HG03460 (cell line): ENCODE measurements at regions not wholly inside any gene's neighbourhood (a gene's known extent, or its start where the extent isn't known, plus 50 kb on each side); places are given as distances from the start of the nearest gene placed in this dataset.

Source experiments
- ATAC-seq: cut with Tn5 transposase; IDR thresholded peaks from one replicate; pipeline ENCODE4 v1.9.1; 2021; ENCODE audit not compliant: unreplicated experiment

GRCh38 chr2:234665304-234665703 lies 168.4 kb upstream of the ARL4C start:
- no peak for ATAC-seq

DNA sequence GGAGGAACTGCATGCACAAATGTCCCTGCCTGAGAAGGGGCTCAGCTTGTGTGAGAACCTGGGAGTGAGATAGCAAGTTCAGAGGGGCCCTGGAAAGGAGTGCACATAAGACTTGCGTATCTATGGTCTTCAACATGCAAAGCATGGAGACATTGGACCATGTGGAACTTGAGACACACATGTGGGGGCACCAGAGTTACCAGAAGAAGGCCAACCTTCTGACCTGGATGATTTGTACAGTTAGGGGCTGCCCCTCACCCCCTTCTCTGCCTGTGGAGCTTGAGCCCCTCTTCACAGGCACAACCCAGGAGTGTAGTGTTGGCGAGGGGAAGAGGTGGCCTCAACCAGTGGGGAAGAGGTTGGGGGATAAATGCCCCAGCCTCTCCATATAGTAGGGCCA lies 165.0 kb upstream of the ARL4C start:
- ATAC-seq: no peak

- no peak for ATAC-seq
These were observed 164.3 kb upstream of the ARL4C start for GRCh38 chr2:234661175-234661574.

GRCh38 chr2:234655706-234656105 lies 158.8 kb upstream of the ARL4C start:
- no peak for ATAC-seq

GRCh38 chr2:234650911-234651310 lies 154.0 kb upstream of the ARL4C start:
- no peak for ATAC-seq

DNA sequence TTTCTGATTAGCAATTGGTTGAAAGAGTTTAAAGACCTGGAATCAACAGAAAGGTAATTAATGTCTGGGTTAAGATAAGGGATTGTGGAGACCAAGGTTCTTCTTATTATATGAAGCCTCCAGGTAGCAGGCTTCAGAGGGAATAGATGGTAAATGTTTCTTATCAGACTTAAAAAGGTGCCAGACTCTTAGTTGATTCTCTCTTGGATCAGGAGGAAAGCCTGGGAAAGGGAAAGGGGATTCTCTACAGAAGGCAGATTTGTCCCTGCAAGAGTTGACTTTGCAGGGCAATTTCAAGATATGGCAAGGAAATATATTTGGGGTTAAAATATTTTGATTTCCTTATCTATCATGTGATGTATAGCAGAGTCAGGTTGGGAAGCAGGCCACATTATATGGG lies 153.1 kb upstream of the ARL4C start:
- no peak for ATAC-seq

- ATAC-seq: no peak
These were observed 146.5 kb upstream of the ARL4C start for GRCh38 chr2:234643407-234643806.

GRCh38 chr2:234641086-234641485 lies 144.2 kb upstream of the ARL4C start:
- ATAC-seq: no peak

- no peak for ATAC-seq
These were observed 143.8 kb upstream of the ARL4C start for GRCh38 chr2:234640657-234641056.

- no peak for ATAC-seq
These were observed 142.1 kb upstream of the ARL4C start for GRCh38 chr2:234638966-234639365.

DNA sequence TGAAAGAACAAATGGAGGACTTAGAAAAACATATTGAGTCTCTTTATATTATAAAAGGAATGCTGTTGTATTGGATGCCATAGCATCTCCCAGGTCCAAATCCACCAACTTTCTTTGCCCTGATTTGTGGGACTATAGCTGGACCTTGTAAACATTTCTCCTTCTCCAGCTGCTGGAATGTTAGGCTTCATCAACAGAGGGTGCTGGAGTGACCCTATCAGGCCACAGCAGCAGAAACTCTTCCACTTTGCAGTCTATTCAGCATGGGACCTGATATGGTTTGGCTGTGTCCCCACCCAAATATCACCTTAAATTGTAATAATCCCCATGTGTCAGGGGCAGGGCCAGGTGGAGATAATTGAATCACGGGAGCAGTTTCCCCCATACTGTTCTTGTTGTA lies 138.4 kb upstream of the ARL4C start:
- no peak for ATAC-seq

GRCh38 chr2:234633581-234634230 lies 136.8 kb upstream of the ARL4C start:
- no peak for ATAC-seq

DNA sequence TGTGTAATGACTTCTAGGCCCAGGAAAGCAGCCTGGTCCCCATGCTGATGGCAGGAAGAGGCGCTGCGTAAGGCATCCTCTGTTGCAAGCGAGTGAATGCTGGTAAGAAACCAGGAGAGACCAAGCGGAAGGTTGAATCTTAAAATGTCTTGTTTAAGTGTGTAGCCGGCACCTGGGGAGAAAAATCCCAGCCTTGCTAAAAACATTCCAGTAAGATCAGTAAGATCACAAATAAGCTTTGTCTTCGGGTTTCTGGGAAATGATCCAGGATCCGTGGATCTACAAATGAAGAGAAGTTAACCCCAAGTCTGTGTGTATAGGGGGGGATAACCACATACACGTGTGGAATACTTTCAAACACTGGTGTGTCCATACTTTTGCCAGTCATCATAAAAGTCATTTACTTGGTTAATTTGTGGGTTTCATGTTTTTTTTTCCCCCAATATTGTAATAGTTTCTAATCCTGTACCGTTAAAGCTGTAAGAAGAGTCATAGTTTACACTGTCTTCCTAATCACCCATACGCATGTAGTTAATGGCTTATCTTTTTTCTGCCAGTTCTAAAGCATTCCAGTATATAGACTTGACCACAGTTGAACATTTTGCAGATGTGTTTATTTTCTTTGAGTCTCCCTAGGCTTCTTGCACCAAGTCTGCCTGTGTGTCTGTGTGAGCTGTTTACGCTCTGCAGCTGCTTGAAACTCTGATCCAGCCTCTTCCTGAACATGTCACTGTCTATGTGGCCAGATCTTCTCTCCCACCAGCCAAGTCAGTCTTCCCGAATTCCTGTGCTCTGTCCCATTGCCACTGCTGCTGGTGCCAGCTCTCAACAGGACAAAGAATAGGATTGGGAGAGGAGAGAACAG lies 135.9 kb upstream of the ARL4C start:
- ATAC-seq: no peak

DNA sequence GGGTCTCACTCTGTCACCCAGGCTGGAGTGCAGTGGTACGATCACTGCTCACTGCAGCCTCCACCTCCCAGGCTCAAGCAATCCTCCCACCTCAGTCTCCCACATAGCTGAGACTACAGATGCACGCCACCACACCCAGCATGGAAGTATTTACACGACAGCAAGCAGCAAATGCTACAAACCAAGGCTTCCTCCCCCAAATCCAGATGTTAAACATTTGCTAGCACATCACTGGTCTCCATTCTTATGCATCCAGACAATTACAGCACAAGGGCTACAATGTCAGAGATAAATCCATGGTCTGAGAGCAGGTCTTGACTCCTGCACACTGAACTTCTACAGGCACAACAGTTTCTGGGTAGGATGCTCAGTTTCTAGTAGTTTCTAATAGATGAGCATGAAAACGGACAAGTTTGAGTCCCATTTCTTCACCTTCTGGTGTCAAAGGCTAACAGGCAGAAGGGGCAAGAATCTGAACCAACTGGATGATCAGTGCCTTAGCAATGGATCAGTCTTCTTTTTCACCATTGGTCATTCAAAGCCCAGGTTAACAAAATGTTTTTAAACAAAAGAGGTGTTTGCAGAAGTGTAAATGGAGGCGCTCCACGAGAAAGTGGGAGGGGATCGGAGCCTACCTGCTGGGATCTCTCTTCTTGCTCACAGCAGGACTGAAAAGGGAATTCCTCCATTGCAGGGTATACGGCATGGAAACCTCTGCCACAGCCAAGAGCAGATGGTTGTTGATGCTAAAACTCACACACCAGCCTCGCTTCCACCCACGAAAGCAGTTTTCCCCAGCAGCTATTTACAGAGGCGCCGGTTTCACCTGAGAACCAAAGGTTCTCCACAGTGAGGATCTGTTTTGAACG lies 135.0 kb upstream of the ARL4C start:
- no peak for ATAC-seq

DNA sequence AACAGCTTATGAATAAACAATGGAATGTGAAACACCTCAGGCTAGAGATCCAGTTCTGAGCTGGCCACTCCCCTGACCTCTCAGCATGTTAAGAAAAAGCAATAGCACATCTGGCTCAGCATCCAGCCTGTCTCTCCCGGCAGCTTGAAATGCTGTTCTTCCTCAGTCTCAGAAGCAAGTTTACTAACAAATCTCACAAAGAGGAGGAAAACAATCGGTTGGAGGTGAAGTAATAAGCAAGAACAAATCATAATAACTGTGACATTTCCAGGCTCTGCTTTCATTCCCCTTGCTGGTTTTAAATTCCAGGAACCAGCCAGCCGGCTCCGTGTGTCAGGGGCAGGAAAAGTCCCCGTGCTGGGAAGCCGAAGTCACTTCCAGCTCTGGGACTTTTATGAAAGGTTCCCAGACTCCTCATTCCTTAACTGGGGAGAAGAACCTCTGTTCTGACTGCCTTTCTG lies 133.9 kb upstream of the ARL4C start:
- no peak for ATAC-seq

DNA sequence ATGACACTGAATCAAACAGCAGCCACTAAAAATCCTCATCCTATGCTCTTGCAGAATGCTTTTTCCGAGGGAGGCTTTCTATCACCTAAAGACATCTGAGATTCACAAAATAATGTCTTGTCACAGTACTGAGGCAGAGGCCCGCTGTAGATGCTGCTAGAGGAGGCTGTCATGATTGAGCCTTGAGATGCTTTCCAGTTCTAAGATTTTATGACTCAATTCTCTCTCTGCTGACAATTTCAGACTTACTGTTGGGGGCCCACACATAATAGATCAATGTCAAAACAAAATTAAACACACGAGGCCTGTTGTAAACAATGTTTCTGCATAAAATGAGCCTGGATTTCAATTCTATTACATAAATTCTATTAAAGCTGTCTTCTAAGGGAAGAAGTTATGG lies 132.7 kb upstream of the ARL4C start:
- ATAC-seq: no peak

GRCh38 chr2:234628953-234629352 lies 132.1 kb upstream of the ARL4C start:
- no peak for ATAC-seq

GRCh38 chr2:234627308-234627707 lies 130.4 kb upstream of the ARL4C start:
- no peak for ATAC-seq

DNA sequence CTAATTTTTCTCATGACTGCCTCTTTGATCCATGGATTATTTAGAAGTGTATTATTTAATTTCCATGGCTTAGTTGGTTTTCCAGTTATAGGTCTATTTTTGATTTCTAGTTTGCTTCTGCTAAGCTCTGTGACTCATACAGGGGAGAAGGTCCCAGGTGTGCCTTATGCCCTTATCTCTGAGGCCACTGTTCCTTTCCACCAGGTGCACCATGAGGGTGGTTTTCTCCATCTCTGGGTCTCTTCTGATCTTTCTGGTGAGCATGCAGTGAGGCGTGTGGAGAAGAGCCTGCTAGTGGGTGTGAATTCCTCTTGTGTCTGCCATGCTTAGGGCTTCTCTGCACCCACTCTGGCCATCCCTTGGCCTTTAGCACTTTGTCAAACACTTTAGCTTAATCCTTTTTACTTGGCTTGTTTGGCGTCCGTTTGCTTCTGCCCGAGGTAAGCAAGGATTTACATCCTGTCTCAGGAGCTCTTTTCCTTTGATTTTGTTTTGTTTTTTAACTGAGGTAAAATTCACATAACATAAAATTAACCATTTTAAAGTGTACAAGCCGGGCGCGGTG lies 129.8 kb upstream of the ARL4C start:
- no peak for ATAC-seq

- ATAC-seq: no peak
These were observed 128.9 kb upstream of the ARL4C start for GRCh38 chr2:234625626-234626250.

DNA sequence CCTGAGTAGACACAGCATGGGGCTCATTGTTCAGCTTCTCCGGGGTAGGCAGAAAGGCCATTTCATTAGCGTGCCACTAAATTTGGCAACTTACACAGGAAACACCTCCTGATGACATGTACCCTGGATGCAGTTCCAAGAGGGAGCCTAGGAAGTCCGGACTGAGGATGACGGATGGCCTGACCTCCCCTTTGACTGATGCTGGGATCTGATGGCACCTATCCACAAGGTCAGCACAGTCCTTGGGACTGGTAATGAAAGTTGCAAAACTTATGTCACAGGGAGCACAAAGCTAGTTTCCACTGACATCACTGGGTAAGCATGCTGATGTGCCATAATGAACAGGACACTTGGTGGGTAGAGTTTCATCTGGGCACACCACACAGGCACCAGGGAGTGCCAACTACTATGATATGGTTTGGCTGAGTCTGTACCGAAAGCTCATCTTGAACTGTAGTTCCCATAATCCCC lies 126.7 kb upstream of the ARL4C start:
- ATAC-seq: no peak
